ENCODE measurements at regions not wholly inside any gene's neighbourhood (a gene's known extent, or its start where the extent isn't known, plus 50 kb on each side); places are given as distances from the start of the nearest gene placed in this dataset.

DNA sequence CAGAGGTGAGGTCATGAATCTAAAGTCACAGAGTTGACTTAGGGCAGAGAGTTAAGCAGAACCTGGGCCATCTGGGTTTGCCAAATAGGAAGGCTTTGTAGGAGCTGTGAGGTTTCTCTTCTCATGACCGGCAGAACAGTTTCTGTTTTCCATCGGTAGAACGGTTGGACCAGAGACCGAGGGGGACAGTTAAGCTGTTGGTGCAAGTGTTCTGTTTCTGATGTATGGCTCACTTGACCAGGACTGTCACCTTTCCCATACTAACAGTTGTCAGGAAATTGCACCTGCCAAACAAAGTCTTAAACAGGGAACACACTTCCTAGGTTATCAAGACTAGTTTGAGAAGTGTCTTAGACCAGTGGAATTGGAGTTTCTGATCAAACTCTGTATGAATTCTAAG is 158.3 kb downstream of the PDCD6IP start:
- TF ChIP-seq POLR2A (IDR thresholded peaks at IDR 0.05; ENCODE audit: extremely low read depth, insufficient read length): no peak
- TF ChIP-seq, protein P1, sequence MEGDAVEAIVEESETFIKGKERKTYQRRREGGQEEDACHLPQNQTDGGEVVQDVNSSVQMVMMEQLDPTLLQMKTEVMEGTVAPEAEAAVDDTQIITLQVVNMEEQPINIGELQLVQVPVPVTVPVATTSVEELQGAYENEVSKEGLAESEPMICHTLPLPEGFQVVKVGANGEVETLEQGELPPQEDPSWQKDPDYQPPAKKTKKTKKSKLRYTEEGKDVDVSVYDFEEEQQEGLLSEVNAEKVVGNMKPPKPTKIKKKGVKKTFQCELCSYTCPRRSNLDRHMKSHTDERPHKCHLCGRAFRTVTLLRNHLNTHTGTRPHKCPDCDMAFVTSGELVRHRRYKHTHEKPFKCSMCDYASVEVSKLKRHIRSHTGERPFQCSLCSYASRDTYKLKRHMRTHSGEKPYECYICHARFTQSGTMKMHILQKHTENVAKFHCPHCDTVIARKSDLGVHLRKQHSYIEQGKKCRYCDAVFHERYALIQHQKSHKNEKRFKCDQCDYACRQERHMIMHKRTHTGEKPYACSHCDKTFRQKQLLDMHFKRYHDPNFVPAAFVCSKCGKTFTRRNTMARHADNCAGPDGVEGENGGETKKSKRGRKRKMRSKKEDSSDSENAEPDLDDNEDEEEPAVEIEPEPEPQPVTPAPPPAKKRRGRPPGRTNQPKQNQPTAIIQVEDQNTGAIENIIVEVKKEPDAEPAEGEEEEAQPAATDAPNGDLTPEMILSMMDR (IDR thresholded peaks at IDR 0.05; ENCODE audit: low read depth, low read length): no peak
